Cardiac muscle cell (in vitro differentiated cells and primary cell): ENCODE measurements at regions not wholly inside any gene's neighbourhood (a gene's known extent, or its start where the extent isn't known, plus 50 kb on each side); places are given as distances from the start of the nearest gene placed in this dataset.

Source experiments
- DNase-seq, 2 donors: peaks; one replicate each; pipeline versions ENCODE4 v3.0.0 to v3.0.0-alpha.2; 2010 to 2017; ENCODE audit warnings: low read depth in 1 of 2, low spot score in 1 of 2
- H3K27ac ChIP-seq: fragments of 200-600 bp; sonication (generic); 2 replicates; pipeline ENCODE4 v1.5.1; 2016
- H3K27me3 ChIP-seq: fragments of 200-600 bp; sonication (generic); 2 replicates; pipeline ENCODE4 v1.6.0; 2016; ENCODE audit warnings: control low read depth
- H3K36me3 ChIP-seq: fragments of 200-600 bp; sonication (generic); 2 replicates; pipeline ENCODE4 v1.5.1; 2016; ENCODE audit warnings: control low read depth
- H3K4me1 ChIP-seq: fragments of 200-600 bp; sonication (generic); 2 replicates; pipeline ENCODE4 v1.8.1; 2017; ENCODE audit warnings: low read depth, mild to moderate bottlenecking, mixed run types
- H3K4me3 ChIP-seq: fragments of 200-600 bp; sonication (generic); 2 replicates; pipeline ENCODE4 v1.5.1; 2016; ENCODE audit warnings: mild to moderate bottlenecking
- H3K9me3 ChIP-seq: fragments of 200-600 bp; sonication (generic); 2 replicates; pipeline ENCODE4 v1.5.1; 2017; ENCODE audit warnings: low read depth, mild to moderate bottlenecking, control low read depth
- TF ChIP-seq, protein P1 (sequence below): IDR thresholded peaks from 2 replicates; pipeline ENCODE4 v1.5.1; 2012; ENCODE audit warnings: low read depth, mild to moderate bottlenecking, low read length

- TF ChIP-seq, protein P1, sequence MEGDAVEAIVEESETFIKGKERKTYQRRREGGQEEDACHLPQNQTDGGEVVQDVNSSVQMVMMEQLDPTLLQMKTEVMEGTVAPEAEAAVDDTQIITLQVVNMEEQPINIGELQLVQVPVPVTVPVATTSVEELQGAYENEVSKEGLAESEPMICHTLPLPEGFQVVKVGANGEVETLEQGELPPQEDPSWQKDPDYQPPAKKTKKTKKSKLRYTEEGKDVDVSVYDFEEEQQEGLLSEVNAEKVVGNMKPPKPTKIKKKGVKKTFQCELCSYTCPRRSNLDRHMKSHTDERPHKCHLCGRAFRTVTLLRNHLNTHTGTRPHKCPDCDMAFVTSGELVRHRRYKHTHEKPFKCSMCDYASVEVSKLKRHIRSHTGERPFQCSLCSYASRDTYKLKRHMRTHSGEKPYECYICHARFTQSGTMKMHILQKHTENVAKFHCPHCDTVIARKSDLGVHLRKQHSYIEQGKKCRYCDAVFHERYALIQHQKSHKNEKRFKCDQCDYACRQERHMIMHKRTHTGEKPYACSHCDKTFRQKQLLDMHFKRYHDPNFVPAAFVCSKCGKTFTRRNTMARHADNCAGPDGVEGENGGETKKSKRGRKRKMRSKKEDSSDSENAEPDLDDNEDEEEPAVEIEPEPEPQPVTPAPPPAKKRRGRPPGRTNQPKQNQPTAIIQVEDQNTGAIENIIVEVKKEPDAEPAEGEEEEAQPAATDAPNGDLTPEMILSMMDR = no peak
- DNase-seq = no peak
- Histone ChIP-seq H3K36me3 (no peaks in the 10 kb centered on the region), H3K4me3 (no peak overlapping the region), H3K4me1 (no peaks in the 10 kb centered on the region), H3K9me3 (no peaks in the 10 kb centered on the region), H3K27me3 (no peaks in the 10 kb centered on the region), H3K27ac (no peak overlapping the region)
Observed at GRCh38 chr5:98639274-98639673, 134.2 kb upstream of the RGMB start.

DNA sequence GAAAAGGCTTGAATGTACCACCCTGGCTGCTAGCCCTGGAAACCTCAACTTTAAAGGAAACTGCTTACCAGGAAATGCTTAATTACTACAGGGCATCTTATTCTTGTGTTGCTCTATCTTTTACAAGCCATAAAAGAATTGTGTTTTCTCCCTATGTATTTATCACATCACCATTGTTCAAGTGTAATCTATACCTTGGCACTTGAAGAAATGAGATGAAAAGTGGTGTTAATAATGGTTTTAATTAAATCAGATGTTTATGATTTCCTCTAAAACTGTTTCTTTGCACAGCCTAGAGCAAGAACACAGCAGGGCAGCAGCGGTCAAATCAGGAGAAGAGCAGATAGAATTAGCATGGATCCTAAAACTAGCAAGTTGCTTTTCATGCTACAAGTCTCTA, 131.8 kb upstream of the RGMB start:
- no peak overlapping the region for H3K27ac ChIP-seq

DNA sequence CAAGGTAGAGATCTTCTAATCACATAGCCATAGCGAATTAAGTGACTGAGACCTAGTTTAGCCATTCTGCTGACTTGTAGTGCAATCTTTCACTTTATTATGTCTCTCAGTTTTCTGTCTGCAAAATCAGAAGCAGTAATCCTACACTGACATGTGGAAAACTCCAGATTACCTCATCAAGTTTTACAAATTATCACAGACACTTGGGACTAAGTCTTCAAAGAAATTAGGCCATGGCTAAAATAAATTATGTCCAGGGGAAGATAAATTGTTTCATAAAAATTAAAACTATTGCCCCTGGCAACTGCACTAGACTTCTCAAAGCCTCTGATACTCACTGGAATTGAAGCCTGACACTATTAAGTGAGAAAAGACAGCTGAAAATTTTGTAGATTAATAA, 129.9 kb upstream of the RGMB start:
- Histone ChIP-seq H3K9me3 (no peaks in the 10 kb centered on the region), H3K4me1 (no peaks in the 10 kb centered on the region), H3K27me3 (no peaks in the 10 kb centered on the region), H3K27ac (no peak overlapping the region), H3K36me3 (no peaks in the 10 kb centered on the region), H3K4me3 (no peak overlapping the region)
- DNase-seq = no peak
- TF ChIP-seq, protein P1 = no peak

More for the DNA sequence above, 131.8 kb upstream of the RGMB start:
- Histone ChIP-seq H3K27me3 (no peaks in the 10 kb centered on the region), H3K4me1 (no peaks in the 10 kb centered on the region), H3K9me3 (no peaks in the 10 kb centered on the region), H3K4me3 (no peak overlapping the region), H3K36me3 (no peaks in the 10 kb centered on the region)
- DNase-seq = no peak
- TF ChIP-seq, protein P1 = no peak

GRCh38 chr5:98651715-98652114, 121.7 kb upstream of the RGMB start:
- no peaks in the 10 kb centered on the region for H3K9me3 ChIP-seq
- H3K4me1 ChIP-seq = no peaks in the 10 kb centered on the region
- DNase-seq = no peak
- no peaks in the 10 kb centered on the region for H3K27me3 ChIP-seq
- H3K4me3 ChIP-seq = no peak overlapping the region
- H3K27ac ChIP-seq = no peak overlapping the region
- TF ChIP-seq, protein P1 = no peak
- no peaks in the 10 kb centered on the region for H3K36me3 ChIP-seq

- Histone ChIP-seq H3K9me3 (no peaks in the 10 kb centered on the region), H3K27ac (no peak overlapping the region), H3K4me3 (no peak overlapping the region), H3K4me1 (no peaks in the 10 kb centered on the region), H3K36me3 (no peaks in the 10 kb centered on the region), H3K27me3 (no peaks in the 10 kb centered on the region)
- peak in 1 of 2 donors; percentile 15 for DNase-seq
- TF ChIP-seq, protein P1 = no peak
Observed at GRCh38 chr5:98656125-98656795, 117.2 kb upstream of the RGMB start.
